Astrocyte (in vitro differentiated cells and primary cell): ENCODE measurements at regions not wholly inside any gene's neighbourhood (a gene's known extent, or its start where the extent isn't known, plus 50 kb on each side); places are given as distances from the start of the nearest gene placed in this dataset.

Experiments used
- DNase-seq: peaks from one replicate; pipeline ENCODE4 v3.0.0-alpha.2; 2010; ENCODE audit warnings: low read depth
- FAIRE-seq: peaks from 2 replicates; lab custom pipeline; 2011; peaks lifted over from hg19 to GRCh38; lab: Jason Lieb, UNC
- H2AFZ ChIP-seq: 2 replicates; pipeline ENCODE4 v1.6.0; 2012; ENCODE audit warnings: low read depth, low read length, inconsistent platforms
- H3K27ac ChIP-seq: 2 replicates; pipeline ENCODE4 v1.5.1; 2011; ENCODE audit warnings: low read depth, low read length, inconsistent platforms
- H3K27me3 ChIP-seq: 2 replicates; pipeline ENCODE4 v1.6.0; 2011; ENCODE audit warnings: low read length, inconsistent platforms; ENCODE audit not compliant: insufficient read depth
- H3K36me3 ChIP-seq: 2 replicates; pipeline ENCODE4 v1.5.1; 2011; ENCODE audit warnings: low read length, inconsistent platforms; ENCODE audit not compliant: insufficient read depth
- H3K4me1 ChIP-seq: 2 replicates; pipeline ENCODE4 v1.5.1; 2011; ENCODE audit warnings: low read length, inconsistent platforms; ENCODE audit not compliant: insufficient read depth
- H3K4me2 ChIP-seq: 2 replicates; pipeline ENCODE4 v1.6.0; 2012; ENCODE audit warnings: low read length, inconsistent platforms
- H3K4me3 ChIP-seq: 2 replicates; pipeline ENCODE4 v1.5.1; 2011; ENCODE audit warnings: low read depth, mild to moderate bottlenecking, low read length, inconsistent platforms; ENCODE audit not compliant: insufficient read depth
- H3K79me2 ChIP-seq: 2 replicates; pipeline ENCODE4 v1.6.0; 2012; ENCODE audit warnings: mild to moderate bottlenecking, low read length, inconsistent platforms; ENCODE audit not compliant: insufficient read depth
- H3K9ac ChIP-seq: 2 replicates; pipeline ENCODE4 v1.6.0; 2012; ENCODE audit warnings: mild to moderate bottlenecking, low read length, inconsistent platforms
- H3K9me3 ChIP-seq: 2 replicates; pipeline ENCODE4 v1.5.1; 2012; ENCODE audit warnings: low read depth, mild to moderate bottlenecking, low read length, inconsistent platforms; ENCODE audit not compliant: insufficient read depth
- H4K20me1 ChIP-seq: 2 replicates; pipeline ENCODE4 v1.6.0; 2012; ENCODE audit warnings: low read length, inconsistent platforms; ENCODE audit not compliant: insufficient read depth
- H3K27ac Mint-ChIP-seq: one replicate; pipeline ENCODE4 v1.8.0; 2021; ENCODE audit warnings: mild to moderate bottlenecking, mixed read lengths; ENCODE audit not compliant: unreplicated experiment
- H3K27me3 Mint-ChIP-seq: one replicate; pipeline ENCODE4 v1.8.0; 2021; ENCODE audit warnings: low read depth, mixed read lengths; ENCODE audit not compliant: unreplicated experiment
- H3K36me3 Mint-ChIP-seq: one replicate; pipeline ENCODE4 v1.8.0; 2021; ENCODE audit warnings: low read depth, mixed read lengths; ENCODE audit not compliant: unreplicated experiment
- H3K4me1 Mint-ChIP-seq: one replicate; pipeline ENCODE4 v1.8.0; 2021; ENCODE audit warnings: low read depth, mixed read lengths; ENCODE audit not compliant: unreplicated experiment
- H3K4me3 Mint-ChIP-seq: one replicate; pipeline ENCODE4 v1.8.0; 2021; ENCODE audit warnings: mild to moderate bottlenecking, moderate library complexity, mixed read lengths; ENCODE audit not compliant: unreplicated experiment
- H3K9me3 Mint-ChIP-seq: one replicate; pipeline ENCODE4 v1.8.0; 2021; ENCODE audit warnings: mild to moderate bottlenecking, mixed read lengths; ENCODE audit not compliant: unreplicated experiment
- CTCF ChIP-seq: IDR thresholded peaks from 2 replicates; pipeline ENCODE4 v1.5.1; 2011; ENCODE audit warnings: low read depth, mild to moderate bottlenecking, inconsistent platforms, low read length, moderate library complexity; ENCODE audit not compliant: insufficient read depth
- EZH2 ChIP-seq: IDR thresholded peaks from 2 replicates; pipeline ENCODE4 v1.6.1; 2012; ENCODE audit warnings: mild to moderate bottlenecking, low read length, inconsistent platforms; ENCODE audit not compliant: insufficient read depth

- no peaks in the 10 kb centered on the region for H3K9me3 ChIP-seq
- no peak for TF ChIP-seq CTCF
- no peak for TF ChIP-seq EZH2
- no peaks in the 10 kb centered on the region for H3K27me3 ChIP-seq
- Mint-ChIP-seq H3K27ac (no peak overlapping the region), H3K4me3 (no peak overlapping the region), H3K27me3 (peaks cover 17% of the 10 kb centered on the region), H3K9me3 (no peaks in the 10 kb centered on the region), H3K4me1 (peaks cover 3% of the 10 kb centered on the region), H3K36me3 (no peaks in the 10 kb centered on the region)
- H3K4me1 ChIP-seq, result no peaks in the 10 kb centered on the region
- no peak overlapping the region for H3K9ac ChIP-seq
- no peaks in the 10 kb centered on the region for H4K20me1 ChIP-seq
- H3K4me3 ChIP-seq, result no peak overlapping the region
- no peak overlapping the region for H3K27ac ChIP-seq
- no peak overlapping the region for H3K4me2 ChIP-seq
- no peaks in the 10 kb centered on the region for H3K79me2 ChIP-seq
- no peaks in the 10 kb centered on the region for H3K36me3 ChIP-seq
- FAIRE-seq (no peak), DNase-seq (no peak)
- H2AFZ ChIP-seq, result no peak overlapping the region
Observed at GRCh38 chr18:25962919-25963318, 127.5 kb downstream of the SS18 start.

- no peak overlapping the region for H3K9ac ChIP-seq
- no peaks in the 10 kb centered on the region for H3K4me1 ChIP-seq
- H3K9me3 ChIP-seq, result no peaks in the 10 kb centered on the region
- H3K27ac ChIP-seq, result no peak overlapping the region
- no peaks in the 10 kb centered on the region for H4K20me1 ChIP-seq
- no peak overlapping the region for H2AFZ ChIP-seq
- no peak for DNase-seq
- H3K4me3 ChIP-seq, result no peak overlapping the region
- Mint-ChIP-seq H3K4me3 (no peak overlapping the region), H3K36me3 (no peaks in the 10 kb centered on the region), H3K4me1 (peaks cover 5% of the 10 kb centered on the region), H3K9me3 (no peaks in the 10 kb centered on the region), H3K27ac (no peak overlapping the region), H3K27me3 (peaks cover 17% of the 10 kb centered on the region)
- H3K79me2 ChIP-seq, result no peaks in the 10 kb centered on the region
- TF ChIP-seq CTCF (no peak), EZH2 (no peak)
- H3K27me3 ChIP-seq, result no peaks in the 10 kb centered on the region
- FAIRE-seq, result no peak
- H3K36me3 ChIP-seq, result no peaks in the 10 kb centered on the region
- H3K4me2 ChIP-seq, result no peak overlapping the region
Observed at GRCh38 chr18:25962176-25962575, 128.2 kb downstream of the SS18 start.

GRCh38 chr18:25957017-25957416, 133.4 kb downstream of the SS18 start:
- Histone ChIP-seq H3K27me3 (no peaks in the 10 kb centered on the region), H3K4me1 (no peaks in the 10 kb centered on the region), H3K9me3 (no peaks in the 10 kb centered on the region), H2AFZ (no peak overlapping the region), H3K27ac (no peak overlapping the region), H3K4me3 (no peak overlapping the region), H3K4me2 (no peak overlapping the region), H3K9ac (no peak overlapping the region), H3K79me2 (no peaks in the 10 kb centered on the region), H3K36me3 (no peaks in the 10 kb centered on the region), H4K20me1 (no peaks in the 10 kb centered on the region)
- no peak for TF ChIP-seq EZH2
- TF ChIP-seq CTCF, result no peak
- H3K27me3 Mint-ChIP-seq, result no peaks in the 10 kb centered on the region
- FAIRE-seq, result no peak
- no peak for DNase-seq
- H3K27ac Mint-ChIP-seq, result no peak overlapping the region
- H3K9me3 Mint-ChIP-seq, result peaks cover 3% of the 10 kb centered on the region
- H3K36me3 Mint-ChIP-seq, result no peaks in the 10 kb centered on the region
- no peak overlapping the region for H3K4me3 Mint-ChIP-seq
- H3K4me1 Mint-ChIP-seq, result peaks cover 5% of the 10 kb centered on the region
